H1 (cell line): ENCODE measurements at regions not wholly inside any gene's neighbourhood (a gene's known extent, or its start where the extent isn't known, plus 50 kb on each side); places are given as distances from the start of the nearest gene placed in this dataset.

Source experiments
- CTCF ChIA-PET: fragments of 300-600 bp; sonication (Branson Sonifier 250); formaldehyde crosslinking; loops from one replicate; lab custom pipeline; 2021; ENCODE audit not compliant: partially characterized antibody; lab: Charles Lee
- POLR2A ChIA-PET: fragments of 300-600 bp; sonication (Branson Sonifier 250); formaldehyde crosslinking; loops from one replicate; lab custom pipeline; 2021; ENCODE audit warnings: inconsistent platforms; ENCODE audit not compliant: partially characterized antibody; lab: Charles Lee
- DNase-seq, 2 experiments: peaks; one replicate each; pipeline versions ENCODE4 v3.0.0 to v3.0.0-alpha.2; 2010 to 2022; ENCODE audit warnings: low spot score in 2 of 2, low read depth in 1 of 2, mixed read lengths in 1 of 2
- FAIRE-seq: peaks from 2 replicates; lab custom pipeline; 2011; peaks lifted over from hg19 to GRCh38; lab: Jason Lieb, UNC
- H2AFZ ChIP-seq: 2 replicates; pipeline ENCODE4 v1.8.1; 2012; ENCODE audit warnings: low read length, inconsistent platforms
- H2AK5ac ChIP-seq: 2 replicates; pipeline ENCODE4 v1.6.1; 2013; ENCODE audit warnings: low read depth, low read length
- H2BK120ac ChIP-seq: replicated peaks from 2 replicates; pipeline ENCODE3; 2013; ENCODE audit warnings: low read depth, low read length, inconsistent platforms
- H2BK12ac ChIP-seq: 2 replicates; pipeline ENCODE4 v1.6.1; 2013; ENCODE audit warnings: low read depth, low read length
- H2BK15ac ChIP-seq: 2 replicates; pipeline ENCODE4 v1.6.1; 2013; ENCODE audit warnings: low read length
- H2BK20ac ChIP-seq: 2 replicates; pipeline ENCODE4 v1.6.1; 2013; ENCODE audit warnings: low read length
- H2BK5ac ChIP-seq: 2 replicates; pipeline ENCODE4 v1.6.1; 2013; ENCODE audit warnings: low read depth, low read length
- H3K14ac ChIP-seq: 2 replicates; pipeline ENCODE4 v1.6.1; 2013; ENCODE audit warnings: inconsistent platforms; ENCODE audit not compliant: insufficient read length
- H3K18ac ChIP-seq: 2 replicates; pipeline ENCODE4 v1.6.1; 2013; ENCODE audit warnings: low read length; ENCODE audit errors: extremely low read depth
- H3K23ac ChIP-seq: 2 replicates; pipeline ENCODE4 v1.6.1; 2013; ENCODE audit warnings: inconsistent platforms; ENCODE audit not compliant: insufficient read length
- H3K23me2 ChIP-seq: 2 replicates; pipeline ENCODE4 v1.6.1; 2013; ENCODE audit warnings: low read depth, low read length
- H3K27ac ChIP-seq: 2 replicates; pipeline ENCODE4 v1.6.1; 2011; ENCODE audit warnings: low read depth, low read length, inconsistent platforms
- H3K27me3 ChIP-seq, 4 experiments: replicated peaks in 1 of 4; 1 replicate in 1 of 4; 2 replicates in 3 of 4; pipeline versions ENCODE4 v1.6.1 to v1.8.1; 2011 to 2013; ENCODE audit warnings: low read length in 3 of 4, mild to moderate bottlenecking in 3 of 4, inconsistent platforms in 2 of 4, mixed read lengths in 2 of 4, moderate library complexity in 1 of 4; ENCODE audit not compliant: control insufficient read depth in 3 of 4, insufficient read depth in 3 of 4; ENCODE audit errors: extremely low read depth in 1 of 4
- H3K36me3 ChIP-seq, 4 experiments: 2 replicates each; pipeline versions ENCODE4 v1.6.1 to v1.8.1; 2011 to 2013; ENCODE audit warnings: mild to moderate bottlenecking in 4 of 4, low read length in 3 of 4, moderate library complexity in 2 of 4, control low read depth in 1 of 4, inconsistent platforms in 1 of 4; ENCODE audit not compliant: insufficient read depth in 4 of 4, control insufficient read depth in 2 of 4
- H3K4ac ChIP-seq: replicated peaks from 2 replicates; pipeline ENCODE3; 2013; ENCODE audit warnings: low read length, low read depth, mixed read lengths, inconsistent platforms; ENCODE audit not compliant: insufficient read length
- H3K4me1 ChIP-seq, 4 experiments: replicated peaks in 1 of 4; 1 replicate in 1 of 4; 2 replicates in 3 of 4; pipeline versions ENCODE4 v1.6.1 to v1.8.1; 2011 to 2013; ENCODE audit warnings: low read length in 3 of 4, inconsistent platforms in 2 of 4, mixed read lengths in 1 of 4; ENCODE audit not compliant: insufficient read depth in 4 of 4, control insufficient read depth in 3 of 4
- H3K4me2 ChIP-seq, 2 experiments: 2 replicates each; pipeline versions ENCODE4 v1.6.1 to v1.8.1; 2011 to 2013; ENCODE audit warnings: low read depth in 2 of 2, low read length in 2 of 2, control low read depth in 1 of 2, inconsistent platforms in 1 of 2, mild to moderate bottlenecking in 1 of 2; ENCODE audit not compliant: insufficient read depth in 1 of 2
- H3K4me3 ChIP-seq, 4 experiments: fragments of 200-600, 300-600 bp in 1 of 4; sonication (generic), shearing (Covaris generic), sonication (Bioruptor Twin) in 1 of 4; 2 replicates each; pipeline versions ENCODE4 v1.5.1 to v1.8.1; 2011 to 2016; ENCODE audit warnings: low read length in 4 of 4, low read depth in 3 of 4, control low read depth in 2 of 4, inconsistent platforms in 2 of 4, mild to moderate bottlenecking in 2 of 4, mixed read lengths in 1 of 4, moderate library complexity in 1 of 4; ENCODE audit not compliant: insufficient read depth in 2 of 4; ENCODE audit errors: extremely low read depth in 1 of 4
- H3K56ac ChIP-seq: replicated peaks from 2 replicates; pipeline ENCODE3; 2013; ENCODE audit warnings: low read depth, mild to moderate bottlenecking, mixed read lengths, low read length, inconsistent platforms; ENCODE audit not compliant: insufficient read length
- H3K79me1 ChIP-seq: 2 replicates; pipeline ENCODE4 v1.6.1; 2013; ENCODE audit warnings: low read depth, low read length, control low read depth
- H3K79me2 ChIP-seq, 2 experiments: 2 replicates each; pipeline versions ENCODE4 v1.6.1 to v1.8.1; 2012 to 2013; ENCODE audit warnings: low read length in 2 of 2, mild to moderate bottlenecking in 2 of 2, inconsistent platforms in 1 of 2; ENCODE audit not compliant: insufficient read depth in 2 of 2, control insufficient read depth in 1 of 2
- H3K9ac ChIP-seq, 4 experiments: replicated peaks in 1 of 4; 1 replicate in 1 of 4; 2 replicates in 3 of 4; pipeline versions ENCODE4 v1.6.1 to v1.8.1; 2011 to 2013; ENCODE audit warnings: low read depth in 3 of 4, low read length in 3 of 4, control low read depth in 2 of 4, mild to moderate bottlenecking in 2 of 4, moderate library complexity in 2 of 4, inconsistent platforms in 1 of 4; ENCODE audit errors: extremely low read depth in 1 of 4
- H3K9me3 ChIP-seq, 2 experiments: 2 replicates each; pipeline versions ENCODE4 v1.6.1 to v1.8.1; 2012 to 2013; ENCODE audit warnings: mild to moderate bottlenecking in 2 of 2, moderate library complexity in 2 of 2, control low read depth in 1 of 2, inconsistent platforms in 1 of 2, low read depth in 1 of 2, low read length in 1 of 2, mixed read lengths in 1 of 2; ENCODE audit not compliant: insufficient read depth in 2 of 2
- H4K20me1 ChIP-seq, 2 experiments: replicated peaks in 1 of 2; 2 replicates each; pipeline versions ENCODE3 to v1.8.1; 2011 to 2013; ENCODE audit warnings: inconsistent platforms in 2 of 2, low read length in 2 of 2, mild to moderate bottlenecking in 1 of 2; ENCODE audit not compliant: insufficient read depth in 2 of 2, control insufficient read depth in 1 of 2
- H4K5ac ChIP-seq: 2 replicates; pipeline ENCODE4 v1.6.1; 2013; ENCODE audit warnings: low read length, low read depth, mixed read lengths, inconsistent platforms; ENCODE audit not compliant: insufficient read length
- H4K8ac ChIP-seq: 2 replicates; pipeline ENCODE4 v1.8.0; 2013; ENCODE audit warnings: mild to moderate bottlenecking, moderate library complexity, low read length, inconsistent platforms; ENCODE audit not compliant: insufficient read depth; ENCODE audit errors: extremely low read depth
- H4K91ac ChIP-seq: replicated peaks from 2 replicates; pipeline ENCODE3; 2013; ENCODE audit warnings: low read length, mixed read lengths, inconsistent platforms; ENCODE audit not compliant: insufficient read length
- BCL11A ChIP-seq, 2 experiments: IDR thresholded peaks; one replicate each; pipeline ENCODE4 v1.6.1; 2011; ENCODE audit warnings: low read depth in 2 of 2, low read length in 2 of 2, mild to moderate bottlenecking in 2 of 2
- FOSL1 ChIP-seq: IDR thresholded peaks from 2 replicates; pipeline ENCODE4 v1.6.1; 2011; ENCODE audit warnings: mild to moderate bottlenecking, low read depth, low read length, moderate library complexity; ENCODE audit not compliant: insufficient read depth
- KDM4A ChIP-seq: IDR thresholded peaks from one replicate; pipeline ENCODE4 v1.7.1; 2012; ENCODE audit warnings: low read depth, mild to moderate bottlenecking, moderate library complexity, low read length, inconsistent platforms; ENCODE audit not compliant: severe bottlenecking
- SIN3A ChIP-seq, 2 experiments: IDR thresholded peaks in 1 of 2; conservative IDR thresholded peaks in 1 of 2; 2 replicates each; pipeline ENCODE4 v1.6.1; 2011 to 2012; ENCODE audit warnings: low read length in 2 of 2, improper control_type of control experiment in 1 of 2, low read depth in 1 of 2, mild to moderate bottlenecking in 1 of 2
- SP4 ChIP-seq: IDR thresholded peaks from 2 replicates; pipeline ENCODE4 v1.6.1; 2012; ENCODE audit warnings: low read length, inconsistent platforms
- WGBS, 2 experiments: shearing (Covaris generic) in 1 of 2; methylation state at CpG; one replicate each; pipeline versions ENCODE4 v1.1.6 to v1.1.7; 2013 to 2015; ENCODE audit warnings: low lambda C conversion rate in 2 of 2, mixed read lengths in 2 of 2, inconsistent platforms in 1 of 2, low coverage in 1 of 2, missing lambda C conversion rate in 1 of 2; ENCODE audit not compliant: insufficient replicate concordance in 2 of 2, insufficient coverage in 1 of 2, insufficient read length in 1 of 2; ENCODE audit errors: extremely low coverage in 1 of 2, missing lambda C conversion rate in 1 of 2; 5-methylcytosine and 5-hydroxymethylcytosine counted together

GRCh38 chr3:144754076-144754783 is 782.6 kb downstream of the DIPK2A start:
- Histone ChIP-seq H4K20me1 (no peaks in the 10 kb centered on the region), H2AK5ac (no peak overlapping the region), H2BK5ac (no peak overlapping the region), H2BK120ac (no peak overlapping the region), H2BK15ac (no peak overlapping the region), H3K79me1 (no peaks in the 10 kb centered on the region), H3K9me3 (peaks cover 10 to 12% of the 10 kb centered on the region in 2 experiments)
- TF ChIP-seq SP4 (no peak), SIN3A (conservative IDR thresholded peaks at IDR 0.05 in 1 of 2, IDR thresholded peaks at IDR 0.05 in 1 of 2; ENCODE audit: low read depth in 1 of 2, low read length in 2 of 2) (no peak), BCL11A (IDR thresholded peaks at IDR 0.05; ENCODE audit: low read depth in 2 of 2, low read length in 2 of 2) (no peak), FOSL1 (no peak), KDM4A (no peak)
- TF ChIP-seq, all 59 proteins: peak for 0
- ChIA-PET CTCF (interaction anchor here (0.6 to 1.3 kb wide), 2 partner anchors 117 to 326 kb away, joined by 3 read pairs; no protein-coding TSS in a partner anchor), POLR2A (no interaction called here)
- H4K5ac ChIP-seq = no peak overlapping the region
- no peak overlapping the region for H4K91ac ChIP-seq
- no peak for FAIRE-seq
- no peaks in the 10 kb centered on the region for H3K79me2 ChIP-seq
- no peak overlapping the region for H3K27ac ChIP-seq
- no peak overlapping the region for H2BK20ac ChIP-seq
- H3K4me1 ChIP-seq = no peaks in the 10 kb centered on the region
- no peak overlapping the region for H3K9ac ChIP-seq
- H3K14ac ChIP-seq = no peak overlapping the region
- no peak overlapping the region for H2BK12ac ChIP-seq
- H3K4me3 ChIP-seq = no peak overlapping the region
- H4K8ac ChIP-seq = no peak overlapping the region
- H3K36me3 ChIP-seq = peaks cover 0 to 4% (median 0%) of the 10 kb centered on the region in 4 experiments; a peak in 2 of 8 replicates
- H3K4me2 ChIP-seq = no peak overlapping the region
- no peak overlapping the region for H3K56ac ChIP-seq
- no peaks in the 10 kb centered on the region for H3K23me2 ChIP-seq
- H3K23ac ChIP-seq = no peak overlapping the region
- H3K4ac ChIP-seq = no peak overlapping the region
- H2AFZ ChIP-seq = 0 out of 2 replicates have a peak overlapping the region, but pooled peaks have one; percentile 22
- 95% methylated on average over 3 of the region's 3 CpGs; no CpG with 5 or more reads in 1 of the 2 experiments for WGBS, 2 experiments
- H3K27me3 ChIP-seq = no peaks in the 10 kb centered on the region
- H3K18ac ChIP-seq = no peak overlapping the region
- no peak for DNase-seq
